ENCODE measurements at regions not wholly inside any gene's neighbourhood (a gene's known extent, or its start where the extent isn't known, plus 50 kb on each side); places are given as distances from the start of the nearest gene placed in this dataset.

DNA sequence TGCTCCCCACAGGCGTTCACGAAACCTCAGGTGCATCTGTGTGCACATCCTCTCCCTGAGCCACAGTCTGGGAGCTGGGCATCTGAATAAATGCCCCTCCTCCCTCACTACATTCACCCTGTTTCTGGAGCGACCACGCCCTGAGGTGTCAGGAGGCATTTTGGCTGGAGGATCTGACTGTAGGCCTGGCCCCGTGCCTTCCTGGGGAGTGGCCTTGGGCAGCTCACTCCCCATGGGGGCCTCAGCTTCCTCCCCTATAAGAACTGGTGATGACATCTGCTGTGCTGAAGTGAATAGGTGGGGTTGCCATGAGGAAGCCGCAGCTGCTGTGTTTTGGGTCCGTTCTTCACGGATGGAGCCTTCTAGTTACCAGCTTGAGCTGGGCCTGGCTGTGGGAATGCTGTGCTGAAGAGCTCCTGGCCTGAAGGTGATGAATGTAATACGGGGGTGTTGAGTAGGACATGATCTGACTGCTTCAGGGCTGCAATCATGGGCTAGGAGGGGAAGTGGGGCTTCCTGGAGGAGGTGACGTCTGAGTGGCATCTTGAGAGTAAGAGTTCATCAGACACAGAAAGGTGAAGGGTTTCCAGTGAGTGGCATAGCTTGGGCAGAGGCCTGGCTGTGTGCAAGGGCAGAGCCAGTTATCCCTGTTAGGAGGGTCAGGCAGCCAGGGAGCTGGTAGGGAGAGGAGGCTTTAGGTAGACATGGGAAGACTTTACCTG, 58.2 kb downstream of the GLI2 start:
- no peak overlapping the region for H2AFZ ChIP-seq (ENCODE audit: low read depth, low read length)
- no peaks in the 10 kb centered on the region for H4K20me1 ChIP-seq (replicated peaks; ENCODE audit: control insufficient read depth, extremely low read depth, insufficient read depth, low read length)
- H3K9me3 ChIP-seq (replicated peaks; ENCODE audit: control insufficient read depth, insufficient read depth, low read length): no peaks in the 10 kb centered on the region
- DNase-seq (ENCODE audit: low read depth, low spot score): no peak
- intact Hi-C loops (cut with micrococcal nuclease): no loop called here
- CTCF ChIA-PET: no interaction called here
- dilution Hi-C loops (cut with MboI; ENCODE audit: extremely low pct_ligation_motif_present, low sequenced_read_pairs): no loop called here
- H3K4me3 ChIP-seq (replicated peaks in 1 of 3; ENCODE audit: insufficient read depth in 1 of 3, low read depth in 1 of 3, low read length in 3 of 3): no peak overlapping the region
- H3K4me1 ChIP-seq (ENCODE audit: control insufficient read depth, extremely low read depth, insufficient read depth, low read length): no peaks in the 10 kb centered on the region
- H3K36me3 ChIP-seq (ENCODE audit: control insufficient read depth in 2 of 2, extremely low read depth in 1 of 2, insufficient read depth in 2 of 2, low read length in 2 of 2): no peaks in the 10 kb centered on the region
- no peaks in the 10 kb centered on the region for H3K9me1 ChIP-seq (replicated peaks; ENCODE audit: control insufficient read depth, extremely low read depth, insufficient read depth, low read length)
- H3K79me2 ChIP-seq (ENCODE audit: control insufficient read depth, insufficient read depth, low read length): no peaks in the 10 kb centered on the region
- TF ChIP-seq POLR2AphosphoS5 (IDR thresholded peaks at IDR 0.05; ENCODE audit: insufficient read depth, low read depth, low read length): no peak
- TF ChIP-seq POLR2A (IDR thresholded peaks at IDR 0.05; ENCODE audit: low read depth, low read length): no peak
- TF ChIP-seq, protein P1, sequence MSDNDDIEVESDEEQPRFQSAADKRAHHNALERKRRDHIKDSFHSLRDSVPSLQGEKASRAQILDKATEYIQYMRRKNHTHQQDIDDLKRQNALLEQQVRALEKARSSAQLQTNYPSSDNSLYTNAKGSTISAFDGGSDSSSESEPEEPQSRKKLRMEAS (IDR thresholded peaks at IDR 0.05; ENCODE audit: insufficient read depth, insufficient read length): no peak
- TF ChIP-seq FOS (IDR thresholded peaks at IDR 0.05; ENCODE audit: borderline replicate concordance, insufficient read depth, low read length): no peak
- no peak for TF ChIP-seq EZH2 (IDR thresholded peaks at IDR 0.05; ENCODE audit: borderline replicate concordance, low read depth, low read length, severe bottlenecking)
- TF ChIP-seq JUN (IDR thresholded peaks at IDR 0.05; ENCODE audit: borderline replicate concordance, insufficient read depth, insufficient read length, low read depth): no peak
- TF ChIP-seq GATA2 (IDR thresholded peaks at IDR 0.05; ENCODE audit: insufficient read depth, insufficient read length, low read depth, low read length): no peak
- TF ChIP-seq, protein P2, sequence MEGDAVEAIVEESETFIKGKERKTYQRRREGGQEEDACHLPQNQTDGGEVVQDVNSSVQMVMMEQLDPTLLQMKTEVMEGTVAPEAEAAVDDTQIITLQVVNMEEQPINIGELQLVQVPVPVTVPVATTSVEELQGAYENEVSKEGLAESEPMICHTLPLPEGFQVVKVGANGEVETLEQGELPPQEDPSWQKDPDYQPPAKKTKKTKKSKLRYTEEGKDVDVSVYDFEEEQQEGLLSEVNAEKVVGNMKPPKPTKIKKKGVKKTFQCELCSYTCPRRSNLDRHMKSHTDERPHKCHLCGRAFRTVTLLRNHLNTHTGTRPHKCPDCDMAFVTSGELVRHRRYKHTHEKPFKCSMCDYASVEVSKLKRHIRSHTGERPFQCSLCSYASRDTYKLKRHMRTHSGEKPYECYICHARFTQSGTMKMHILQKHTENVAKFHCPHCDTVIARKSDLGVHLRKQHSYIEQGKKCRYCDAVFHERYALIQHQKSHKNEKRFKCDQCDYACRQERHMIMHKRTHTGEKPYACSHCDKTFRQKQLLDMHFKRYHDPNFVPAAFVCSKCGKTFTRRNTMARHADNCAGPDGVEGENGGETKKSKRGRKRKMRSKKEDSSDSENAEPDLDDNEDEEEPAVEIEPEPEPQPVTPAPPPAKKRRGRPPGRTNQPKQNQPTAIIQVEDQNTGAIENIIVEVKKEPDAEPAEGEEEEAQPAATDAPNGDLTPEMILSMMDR (IDR thresholded peaks at IDR 0.05; ENCODE audit: extremely low read depth in 1 of 2, insufficient read depth in 1 of 2, low read depth in 1 of 2, low read length in 2 of 2): no peak
- no peak for TF ChIP-seq MYC (IDR thresholded peaks at IDR 0.05; ENCODE audit: low read depth, low read length)
- no peak for FAIRE-seq
- H3K9ac ChIP-seq (replicated peaks; ENCODE audit: extremely low read depth, insufficient read depth, low read length): no peak overlapping the region
- no TSS peak for BruUV-seq (replicated peaks)
- no peak overlapping the region for H3K27ac ChIP-seq (ENCODE audit: insufficient read depth, low read depth, low read length)
- no peak overlapping the region for H3K4me2 ChIP-seq (ENCODE audit: insufficient read depth, low read length)
- no peaks in the 10 kb centered on the region for H3K27me3 ChIP-seq (ENCODE audit: control insufficient read depth in 2 of 2, insufficient read depth in 2 of 2, low read length in 2 of 2)
- POLR2A ChIA-PET: no interaction called here
